ENCODE measurements at regions not wholly inside any gene's neighbourhood (a gene's known extent, or its start where the extent isn't known, plus 50 kb on each side); places are given as distances from the start of the nearest gene placed in this dataset.

- DNase-seq (ENCODE audit: low read depth in 3 of 3) = no peak
Observed at GRCh38 chr2:59585655-59586054, 967.8 kb downstream of the BCL11A start.

GRCh38 chr2:59584958-59585357 lies 968.5 kb downstream of the BCL11A start:
- peak in 1 of 3 experiments; percentile 4 for DNase-seq (ENCODE audit: low read depth in 3 of 3)

- DNase-seq (ENCODE audit: low read depth in 3 of 3) = no peak
Observed at GRCh38 chr2:59583173-59583765, 970.2 kb downstream of the BCL11A start.

GRCh38 chr2:59578349-59578748 lies 975.1 kb downstream of the BCL11A start:
- DNase-seq (ENCODE audit: low read depth in 3 of 3) = no peak

GRCh38 chr2:59575191-59575590 lies 978.3 kb downstream of the BCL11A start:
- DNase-seq (ENCODE audit: low read depth in 3 of 3) = no peak

- no peak for DNase-seq (ENCODE audit: low read depth in 3 of 3)
Observed at GRCh38 chr2:59572227-59572626, 981.2 kb downstream of the BCL11A start.

GRCh38 chr2:59570818-59571217 lies 982.6 kb downstream of the BCL11A start:
- no peak for DNase-seq (ENCODE audit: low read depth in 3 of 3)

GRCh38 chr2:59569124-59569523 lies 984.3 kb downstream of the BCL11A start:
- DNase-seq (ENCODE audit: low read depth in 3 of 3) = no peak

- DNase-seq (ENCODE audit: low read depth in 3 of 3) = no peak
Observed at GRCh38 chr2:59568461-59568860, 985.0 kb downstream of the BCL11A start.

- no peak for DNase-seq (ENCODE audit: low read depth in 3 of 3)
Observed at GRCh38 chr2:59567151-59567550, 986.3 kb downstream of the BCL11A start.

- no peak for DNase-seq (ENCODE audit: low read depth in 3 of 3)
Observed at GRCh38 chr2:59566739-59567138, 986.7 kb downstream of the BCL11A start.

- no peak for DNase-seq (ENCODE audit: low read depth in 3 of 3)
Observed at GRCh38 chr2:59561281-59561680, 992.2 kb downstream of the BCL11A start.

- DNase-seq (ENCODE audit: low read depth in 3 of 3) = no peak
Observed at GRCh38 chr2:59560769-59561168, 992.7 kb downstream of the BCL11A start.

- no peak for DNase-seq (ENCODE audit: low read depth in 3 of 3)
Observed at GRCh38 chr2:59540864-59541263, 1012.6 kb downstream of the BCL11A start.

GRCh38 chr2:59538398-59538911 lies 1015.0 kb downstream of the BCL11A start:
- DNase-seq (ENCODE audit: low read depth in 3 of 3) = no peak

- DNase-seq (ENCODE audit: low read depth in 3 of 3) = no peak
Observed at GRCh38 chr2:59532808-59533207, 1020.6 kb downstream of the BCL11A start.

GRCh38 chr2:59530258-59530657 lies 1023.2 kb downstream of the BCL11A start:
- DNase-seq (ENCODE audit: low read depth in 3 of 3) = no peak

GRCh38 chr2:59529726-59530125 lies 1023.7 kb downstream of the BCL11A start:
- DNase-seq (ENCODE audit: low read depth in 3 of 3) = no peak

- no peak for DNase-seq (ENCODE audit: low read depth in 3 of 3)
Observed at GRCh38 chr2:59528525-59528924, 1024.9 kb downstream of the BCL11A start.

- DNase-seq (ENCODE audit: low read depth in 3 of 3) = no peak
Observed at GRCh38 chr2:59502981-59503380, 1050.5 kb downstream of the BCL11A start.

- DNase-seq (ENCODE audit: low read depth in 3 of 3) = no peak
Observed at GRCh38 chr2:59490994-59491393, 1062.5 kb downstream of the BCL11A start.

- no peak for DNase-seq (ENCODE audit: low read depth in 3 of 3)
Observed at GRCh38 chr2:59490192-59490591, 1063.3 kb downstream of the BCL11A start.

- no peak for DNase-seq (ENCODE audit: low read depth in 3 of 3)
Observed at GRCh38 chr2:59484673-59485072, 1068.8 kb downstream of the BCL11A start.

- no peak for DNase-seq (ENCODE audit: low read depth in 3 of 3)
Observed at GRCh38 chr2:59463426-59463825, 1090.0 kb downstream of the BCL11A start.
